Fibroblast of pulmonary artery (primary cell): ENCODE measurements at regions not wholly inside any gene's neighbourhood (a gene's known extent, or its start where the extent isn't known, plus 50 kb on each side); places are given as distances from the start of the nearest gene placed in this dataset.

Experiments
- DNase-seq: peaks from one replicate; pipeline ENCODE4 v3.0.0-alpha.2; 2010; ENCODE audit warnings: low read depth
- H3K4me3 ChIP-seq: replicated peaks from 2 replicates; pipeline ENCODE4 v1.5.1; 2011; ENCODE audit warnings: low read depth, mild to moderate bottlenecking, control low read depth, low read length, moderate library complexity
- TF ChIP-seq, protein P1 (sequence below): IDR thresholded peaks from 2 replicates; pipeline ENCODE4 v1.5.1; 2011; ENCODE audit warnings: mild to moderate bottlenecking, control low read depth, low read length, inconsistent platforms; ENCODE audit errors: missing control alignments

- no peak for DNase-seq
- H3K4me3 ChIP-seq = no peak overlapping the region
Observed at GRCh38 chr17:77664097-77664729, 294.3 kb upstream of the TNRC6C start.

GRCh38 chr17:77665833-77666232 lies 292.7 kb upstream of the TNRC6C start:
- no peak for DNase-seq
- TF ChIP-seq, protein P1, sequence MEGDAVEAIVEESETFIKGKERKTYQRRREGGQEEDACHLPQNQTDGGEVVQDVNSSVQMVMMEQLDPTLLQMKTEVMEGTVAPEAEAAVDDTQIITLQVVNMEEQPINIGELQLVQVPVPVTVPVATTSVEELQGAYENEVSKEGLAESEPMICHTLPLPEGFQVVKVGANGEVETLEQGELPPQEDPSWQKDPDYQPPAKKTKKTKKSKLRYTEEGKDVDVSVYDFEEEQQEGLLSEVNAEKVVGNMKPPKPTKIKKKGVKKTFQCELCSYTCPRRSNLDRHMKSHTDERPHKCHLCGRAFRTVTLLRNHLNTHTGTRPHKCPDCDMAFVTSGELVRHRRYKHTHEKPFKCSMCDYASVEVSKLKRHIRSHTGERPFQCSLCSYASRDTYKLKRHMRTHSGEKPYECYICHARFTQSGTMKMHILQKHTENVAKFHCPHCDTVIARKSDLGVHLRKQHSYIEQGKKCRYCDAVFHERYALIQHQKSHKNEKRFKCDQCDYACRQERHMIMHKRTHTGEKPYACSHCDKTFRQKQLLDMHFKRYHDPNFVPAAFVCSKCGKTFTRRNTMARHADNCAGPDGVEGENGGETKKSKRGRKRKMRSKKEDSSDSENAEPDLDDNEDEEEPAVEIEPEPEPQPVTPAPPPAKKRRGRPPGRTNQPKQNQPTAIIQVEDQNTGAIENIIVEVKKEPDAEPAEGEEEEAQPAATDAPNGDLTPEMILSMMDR = no peak
- H3K4me3 ChIP-seq = no peak overlapping the region

More at GRCh38 chr17:77664097-77664729, 294.3 kb upstream of the TNRC6C start:
- TF ChIP-seq, protein P1 = no peak

DNA sequence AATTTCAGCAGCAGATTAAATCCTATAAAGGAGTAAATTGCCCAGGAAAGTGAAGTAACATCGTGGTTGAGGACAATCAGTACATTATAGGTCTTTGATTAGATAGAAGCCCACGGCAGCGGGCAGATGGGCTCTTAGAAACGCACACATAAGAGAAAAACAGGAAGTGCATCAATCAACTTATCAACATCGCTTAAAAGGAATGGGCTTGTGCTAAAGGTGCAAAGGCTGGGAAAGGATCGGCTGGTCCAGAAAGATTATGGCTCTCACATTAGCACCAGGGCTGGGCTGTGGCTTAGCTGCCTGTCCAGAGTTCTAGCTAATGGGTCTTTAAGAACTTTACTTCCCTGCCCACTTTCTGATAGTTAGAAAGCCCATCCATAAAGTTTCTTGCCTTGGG lies 292.0 kb upstream of the TNRC6C start:
- no peak overlapping the region for H3K4me3 ChIP-seq
- DNase-seq = no peak
- TF ChIP-seq, protein P1 = no peak

DNA sequence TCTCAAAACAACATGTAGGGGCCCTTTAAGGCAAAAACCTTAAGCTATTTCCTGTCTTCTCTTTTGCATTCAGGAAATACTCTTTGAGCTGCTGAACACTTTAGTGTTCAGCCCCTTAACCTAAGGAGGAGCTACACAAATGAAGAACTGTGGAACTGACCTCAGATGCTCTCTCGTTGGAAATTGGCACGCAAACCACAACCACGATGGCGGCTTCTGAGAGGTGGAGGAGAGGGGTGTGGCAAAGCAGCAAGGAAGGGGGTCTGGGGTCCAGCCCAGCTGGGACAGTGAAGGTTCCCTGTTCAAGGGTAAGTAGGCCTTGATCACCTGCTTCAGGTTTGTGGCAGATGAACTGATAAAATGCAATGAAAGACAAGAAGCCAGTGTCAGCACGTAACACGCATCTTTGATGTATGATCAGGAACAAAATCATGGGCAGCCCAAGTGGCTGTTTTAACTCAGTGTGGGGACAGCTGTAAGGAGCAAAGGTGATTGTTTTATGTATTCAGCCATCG lies 291.6 kb upstream of the TNRC6C start:
- DNase-seq = no peak

GRCh38 chr17:77667478-77667877 lies 291.0 kb upstream of the TNRC6C start:
- H3K4me3 ChIP-seq = no peak overlapping the region
- TF ChIP-seq, protein P1 = no peak

More for the DNA sequence above, 291.6 kb upstream of the TNRC6C start:
- H3K4me3 ChIP-seq = no peak overlapping the region
- TF ChIP-seq, protein P1 = no peak

GRCh38 chr17:77668518-77668917 lies 290.0 kb upstream of the TNRC6C start:
- TF ChIP-seq, protein P1 = no peak
- no peak for DNase-seq
- H3K4me3 ChIP-seq = no peak overlapping the region

More at GRCh38 chr17:77667478-77667877, 291.0 kb upstream of the TNRC6C start:
- no peak for DNase-seq

DNA sequence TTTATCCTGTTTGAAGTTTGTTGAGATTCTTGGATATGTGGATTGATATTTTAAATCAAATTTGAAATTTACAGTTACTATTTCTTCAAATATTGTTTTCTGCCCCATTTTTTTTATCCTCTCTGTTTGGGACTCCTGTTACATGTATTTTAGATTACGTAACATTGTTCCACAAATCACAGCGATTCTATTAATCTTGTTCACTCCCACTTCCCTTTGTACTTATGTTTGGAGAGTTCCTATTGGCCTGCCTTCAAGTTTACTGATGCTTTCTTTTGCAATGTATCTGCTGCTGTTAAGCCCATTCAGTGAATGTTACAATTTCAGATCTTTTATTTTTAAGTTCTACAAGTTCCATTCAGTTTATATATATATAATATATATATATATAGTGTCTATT lies 288.3 kb upstream of the TNRC6C start:
- TF ChIP-seq, protein P1 = no peak
- H3K4me3 ChIP-seq = no peak overlapping the region
- peak; percentile 33 for DNase-seq
